Neural progenitor cell (in vitro differentiated cells): ENCODE measurements at regions not wholly inside any gene's neighbourhood (a gene's known extent, or its start where the extent isn't known, plus 50 kb on each side); places are given as distances from the start of the nearest gene placed in this dataset.

Experiments
- DNase-seq: peaks from one replicate; pipeline ENCODE4 v3.0.0-alpha.2; 2016; ENCODE audit warnings: low spot score
- H2AFZ ChIP-seq: fragments of 200-600 bp; sonication (generic); replicated peaks from 2 replicates; pipeline ENCODE4 v1.6.1; 2016; ENCODE audit warnings: antibody characterized with exemption
- H3F3A ChIP-seq: fragments of 200-600 bp; sonication (generic); 2 replicates; pipeline ENCODE4 v1.6.1; 2016; ENCODE audit warnings: antibody characterized with exemption, low read depth
- H3K27ac ChIP-seq: fragments of 200-600 bp; sonication (generic); 2 replicates; pipeline ENCODE4 v1.5.1; 2016; ENCODE audit warnings: mild to moderate bottlenecking
- H3K27me3 ChIP-seq: fragments of 200-600 bp; sonication (generic); 2 replicates; pipeline ENCODE4 v1.6.1; 2016; ENCODE audit warnings: mild to moderate bottlenecking, moderate library complexity
- H3K36me3 ChIP-seq: fragments of 200-600 bp; sonication (generic); 2 replicates; pipeline ENCODE4 v1.5.1; 2016
- H3K4me1 ChIP-seq: fragments of 200-600 bp; sonication (generic); 2 replicates; pipeline ENCODE4 v1.6.1; 2016; ENCODE audit warnings: mixed run types
- H3K4me2 ChIP-seq: fragments of 200-600 bp; sonication (generic); 2 replicates; pipeline ENCODE4 v1.6.1; 2016
- H3K4me3 ChIP-seq: fragments of 200-600 bp; sonication (generic); 2 replicates; pipeline ENCODE4 v1.5.1; 2016
- H3K79me2 ChIP-seq: fragments of 200-600 bp; sonication (generic); 2 replicates; pipeline ENCODE4 v1.6.1; 2016; ENCODE audit warnings: low read depth
- H3K9ac ChIP-seq: fragments of 200-600 bp; sonication (generic); 2 replicates; pipeline ENCODE4 v1.6.1; 2016
- H3K9me3 ChIP-seq: fragments of 200-600 bp; sonication (generic); 2 replicates; pipeline ENCODE4 v1.5.1; 2016; ENCODE audit warnings: low read depth
- H4K20me1 ChIP-seq: fragments of 200-600 bp; sonication (generic); 2 replicates; pipeline ENCODE4 v1.6.1; 2016; ENCODE audit warnings: low read depth
- H3K27ac Mint-ChIP-seq: 3 replicates; pipeline ENCODE4 v1.8.0; 2021; ENCODE audit warnings: mixed read lengths
- H3K27me3 Mint-ChIP-seq: 2 replicates; pipeline ENCODE4 v1.8.0; 2022; ENCODE audit warnings: low read depth, mild to moderate bottlenecking, inconsistent platforms, moderate library complexity, mixed read lengths; ENCODE audit not compliant: insufficient read depth
- H3K36me3 Mint-ChIP-seq: 3 replicates; pipeline ENCODE4 v1.8.0; 2021; ENCODE audit warnings: mixed read lengths
- H3K4me1 Mint-ChIP-seq: 3 replicates; pipeline ENCODE4 v1.8.0; 2021; ENCODE audit warnings: mixed read lengths
- H3K4me3 Mint-ChIP-seq: 3 replicates; pipeline ENCODE4 v1.8.0; 2021; ENCODE audit warnings: mild to moderate bottlenecking, moderate library complexity, mixed read lengths
- H3K9me3 Mint-ChIP-seq: 3 replicates; pipeline ENCODE4 v1.8.0; 2020; ENCODE audit warnings: mixed read lengths
- EZH2 ChIP-seq: fragments of 200-600 bp; sonication (generic); IDR thresholded peaks from 2 replicates; pipeline ENCODE4 v1.6.1; 2017; ENCODE audit warnings: antibody characterized with exemption, mild to moderate bottlenecking, moderate library complexity
- EZH2phosphoT487 ChIP-seq: fragments of 200-600 bp; sonication (generic); IDR thresholded peaks from 2 replicates; pipeline ENCODE4 v1.6.1; 2017; ENCODE audit warnings: antibody characterized with exemption
- TF ChIP-seq, protein P1 (sequence below): fragments of 200-600 bp; sonication (generic); IDR thresholded peaks from 2 replicates; pipeline ENCODE4 v1.5.1; 2017; ENCODE audit warnings: antibody characterized with exemption, mild to moderate bottlenecking

DNA sequence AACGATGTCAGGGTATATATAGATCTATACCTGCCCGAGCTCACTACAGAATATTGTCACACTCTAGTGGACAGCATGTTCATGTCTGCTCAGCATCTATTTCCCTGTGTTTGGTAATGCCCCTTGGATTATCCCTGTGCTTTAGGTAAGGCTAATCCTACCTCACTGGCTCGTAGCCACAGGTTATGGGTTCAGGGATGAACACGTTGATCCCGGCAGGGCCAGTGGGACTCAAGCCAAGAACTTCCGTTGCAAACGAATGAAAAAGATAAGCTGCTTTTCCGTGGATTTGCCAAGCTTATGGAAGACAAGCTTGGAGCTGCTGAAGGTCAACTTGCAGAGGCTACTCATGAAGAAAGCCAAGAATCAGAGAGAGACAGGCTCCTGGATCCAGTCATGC lies 400.0 kb upstream of the TSHZ3 start:
- Histone ChIP-seq H3K36me3 (no peaks in the 10 kb centered on the region), H4K20me1 (no peaks in the 10 kb centered on the region), H3F3A (no peaks in the 10 kb centered on the region), H3K4me2 (no peak overlapping the region), H2AFZ (no peak overlapping the region), H3K27me3 (no peaks in the 10 kb centered on the region), H3K4me1 (no peaks in the 10 kb centered on the region), H3K4me3 (no peak overlapping the region), H3K9me3 (no peaks in the 10 kb centered on the region), H3K79me2 (no peaks in the 10 kb centered on the region), H3K27ac (no peak overlapping the region), H3K9ac (no peak overlapping the region)
- Mint-ChIP-seq H3K36me3 (no peaks in the 10 kb centered on the region), H3K9me3 (peaks cover 2% of the 10 kb centered on the region), H3K4me1 (peaks cover 4% of the 10 kb centered on the region), H3K27me3 (no peaks in the 10 kb centered on the region), H3K4me3 (no peak overlapping the region), H3K27ac (no peak overlapping the region)
- TF ChIP-seq EZH2: no peak
- TF ChIP-seq, protein P1, sequence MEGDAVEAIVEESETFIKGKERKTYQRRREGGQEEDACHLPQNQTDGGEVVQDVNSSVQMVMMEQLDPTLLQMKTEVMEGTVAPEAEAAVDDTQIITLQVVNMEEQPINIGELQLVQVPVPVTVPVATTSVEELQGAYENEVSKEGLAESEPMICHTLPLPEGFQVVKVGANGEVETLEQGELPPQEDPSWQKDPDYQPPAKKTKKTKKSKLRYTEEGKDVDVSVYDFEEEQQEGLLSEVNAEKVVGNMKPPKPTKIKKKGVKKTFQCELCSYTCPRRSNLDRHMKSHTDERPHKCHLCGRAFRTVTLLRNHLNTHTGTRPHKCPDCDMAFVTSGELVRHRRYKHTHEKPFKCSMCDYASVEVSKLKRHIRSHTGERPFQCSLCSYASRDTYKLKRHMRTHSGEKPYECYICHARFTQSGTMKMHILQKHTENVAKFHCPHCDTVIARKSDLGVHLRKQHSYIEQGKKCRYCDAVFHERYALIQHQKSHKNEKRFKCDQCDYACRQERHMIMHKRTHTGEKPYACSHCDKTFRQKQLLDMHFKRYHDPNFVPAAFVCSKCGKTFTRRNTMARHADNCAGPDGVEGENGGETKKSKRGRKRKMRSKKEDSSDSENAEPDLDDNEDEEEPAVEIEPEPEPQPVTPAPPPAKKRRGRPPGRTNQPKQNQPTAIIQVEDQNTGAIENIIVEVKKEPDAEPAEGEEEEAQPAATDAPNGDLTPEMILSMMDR: no peak
- TF ChIP-seq EZH2phosphoT487: no peak
- no peak for DNase-seq

DNA sequence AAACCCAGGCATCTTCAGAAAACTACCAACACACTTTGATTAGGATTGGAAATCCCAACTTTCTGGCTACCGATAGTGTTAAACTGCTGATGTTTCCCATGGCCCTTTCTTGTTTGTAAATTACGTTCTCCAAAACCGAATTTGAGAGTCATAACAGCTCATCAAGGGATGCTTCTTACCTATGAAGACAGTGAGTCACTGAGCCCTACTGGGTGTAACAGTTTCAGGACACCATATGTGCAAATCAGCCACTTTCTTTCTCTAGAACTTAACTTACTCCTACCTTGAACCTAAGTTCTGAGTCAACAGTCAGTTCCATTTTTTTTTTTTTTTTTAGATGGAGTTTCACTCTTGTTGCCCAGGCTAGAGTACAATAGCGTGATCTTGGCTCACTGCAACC lies 410.1 kb upstream of the TSHZ3 start:
- Mint-ChIP-seq H3K27me3 (peaks cover 2% of the 10 kb centered on the region), H3K4me3 (no peak overlapping the region), H3K36me3 (no peaks in the 10 kb centered on the region), H3K9me3 (peaks cover 4% of the 10 kb centered on the region), H3K27ac (no peak overlapping the region), H3K4me1 (peaks cover 6% of the 10 kb centered on the region)
- H3K27ac ChIP-seq: no peak overlapping the region
- H3K9me3 ChIP-seq: no peaks in the 10 kb centered on the region
- no peaks in the 10 kb centered on the region for H4K20me1 ChIP-seq
- no peaks in the 10 kb centered on the region for H3K4me1 ChIP-seq
- H3K4me2 ChIP-seq: no peak overlapping the region
- no peak overlapping the region for H3K4me3 ChIP-seq
- no peak overlapping the region for H3K9ac ChIP-seq
- H3K36me3 ChIP-seq: no peaks in the 10 kb centered on the region
- no peaks in the 10 kb centered on the region for H3K27me3 ChIP-seq
- no peak for DNase-seq
- no peak for TF ChIP-seq EZH2
- TF ChIP-seq, protein P1: no peak
- no peak for TF ChIP-seq EZH2phosphoT487
- no peaks in the 10 kb centered on the region for H3K79me2 ChIP-seq
- no peak overlapping the region for H2AFZ ChIP-seq
- no peaks in the 10 kb centered on the region for H3F3A ChIP-seq

DNA sequence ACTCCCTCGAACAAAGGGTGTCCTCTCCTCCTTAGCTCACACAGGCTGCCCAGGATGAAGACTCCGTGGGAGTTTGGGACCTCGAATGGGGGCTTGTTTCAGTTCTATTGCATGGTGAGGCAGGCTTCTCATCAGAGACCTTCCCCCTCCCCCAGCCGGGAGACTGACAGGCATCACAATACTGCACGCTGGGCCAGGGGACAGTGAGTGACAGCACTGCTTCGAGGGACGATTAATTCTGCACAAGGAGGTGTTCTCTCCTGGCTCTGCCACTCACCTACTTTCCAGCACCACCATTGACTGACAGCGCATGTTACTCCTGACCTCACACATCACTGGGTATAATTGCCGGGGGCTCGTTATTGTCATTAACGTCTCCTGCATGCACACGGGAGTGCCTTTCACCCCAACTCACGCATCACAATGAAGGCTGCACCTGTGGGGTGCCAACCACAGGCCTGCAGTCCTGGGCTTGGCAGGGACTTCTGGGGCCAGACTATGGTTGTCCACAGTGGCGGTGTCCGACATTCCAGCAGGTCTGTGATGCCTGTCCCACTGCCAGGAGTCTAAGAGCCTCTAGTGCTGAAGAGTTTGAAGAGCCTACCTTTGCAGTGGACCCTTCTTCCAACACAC lies 412.2 kb upstream of the TSHZ3 start:
- no peaks in the 10 kb centered on the region for H3K36me3 ChIP-seq
- Mint-ChIP-seq H3K36me3 (no peaks in the 10 kb centered on the region), H3K4me1 (peaks cover 6% of the 10 kb centered on the region), H3K27me3 (peaks cover 2% of the 10 kb centered on the region), H3K4me3 (no peak overlapping the region), H3K27ac (no peak overlapping the region), H3K9me3 (peaks cover 4% of the 10 kb centered on the region)
- no peaks in the 10 kb centered on the region for H3K4me1 ChIP-seq
- no peak overlapping the region for H2AFZ ChIP-seq
- no peaks in the 10 kb centered on the region for H3K9me3 ChIP-seq
- no peaks in the 10 kb centered on the region for H3F3A ChIP-seq
- H3K27ac ChIP-seq: no peak overlapping the region
- no peak overlapping the region for H3K4me2 ChIP-seq
- DNase-seq: peak; percentile 11
- H3K27me3 ChIP-seq: no peaks in the 10 kb centered on the region
- H3K9ac ChIP-seq: no peak overlapping the region
- TF ChIP-seq, protein P1: no peak
- H3K79me2 ChIP-seq: no peaks in the 10 kb centered on the region
- no peak overlapping the region for H3K4me3 ChIP-seq
- no peaks in the 10 kb centered on the region for H4K20me1 ChIP-seq
